ENCODE measurements at regions not wholly inside any gene's neighbourhood (a gene's known extent, or its start where the extent isn't known, plus 50 kb on each side); places are given as distances from the start of the nearest gene placed in this dataset.
"Not testable (repeated sequence)": the region's sequence is repeated elsewhere in the genome, so short reads cannot be mapped to it uniquely, and the experiment has no call there.

DNA sequence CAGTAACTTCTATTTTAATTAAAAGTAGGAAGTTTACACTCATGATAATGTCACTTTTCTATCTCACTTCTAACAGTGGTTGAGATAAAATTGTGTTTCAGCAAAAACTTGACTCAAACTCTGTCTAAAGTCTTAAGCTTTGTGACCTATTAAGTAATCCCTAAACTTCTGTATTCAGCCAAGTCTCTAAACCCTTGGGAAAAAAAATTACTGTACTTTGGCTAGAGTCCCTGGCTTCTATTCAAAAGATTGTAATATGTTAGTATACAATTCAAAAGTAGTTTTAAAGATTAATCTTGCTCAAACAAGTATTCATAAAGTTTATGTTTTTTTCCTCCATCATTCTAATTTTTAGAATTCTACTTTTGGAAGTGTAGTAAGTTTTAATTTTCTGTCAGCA is 1248.8 kb downstream of the UQCRFS1 start:
- no peak for DNase-seq (ENCODE audit: low read depth)
- CTCF ChIA-PET: interaction anchor here (1.2 kb wide), 1 partner anchor 10 kb away, joined by 3 read pairs; no protein-coding TSS in a partner anchor

DNA sequence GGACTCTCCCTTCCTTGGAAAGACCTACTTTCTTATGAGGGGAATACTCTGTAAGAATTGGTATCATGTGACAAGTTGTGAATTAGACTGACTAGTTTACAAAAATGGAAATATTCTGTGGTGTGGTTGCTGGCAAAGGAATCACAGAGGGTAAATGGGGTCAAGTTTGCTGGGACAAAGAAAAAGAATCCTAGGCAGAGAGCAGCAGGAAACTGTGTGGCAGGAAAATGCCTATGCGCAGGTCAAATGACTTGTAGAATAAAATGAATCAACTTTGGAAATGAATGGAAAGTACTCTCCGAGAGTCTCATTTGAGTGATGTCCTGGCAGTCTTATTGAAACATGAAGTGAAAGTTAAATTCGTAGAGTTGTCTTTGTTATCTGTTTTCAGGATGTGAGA is 1250.7 kb downstream of the UQCRFS1 start:
- no peak overlapping the region for H3K4me3 ChIP-seq (ENCODE audit: low read depth, low read length)
- POLR2A ChIA-PET: no interaction called here
- CTCF ChIA-PET: no interaction called here
- TF ChIP-seq, protein P1, sequence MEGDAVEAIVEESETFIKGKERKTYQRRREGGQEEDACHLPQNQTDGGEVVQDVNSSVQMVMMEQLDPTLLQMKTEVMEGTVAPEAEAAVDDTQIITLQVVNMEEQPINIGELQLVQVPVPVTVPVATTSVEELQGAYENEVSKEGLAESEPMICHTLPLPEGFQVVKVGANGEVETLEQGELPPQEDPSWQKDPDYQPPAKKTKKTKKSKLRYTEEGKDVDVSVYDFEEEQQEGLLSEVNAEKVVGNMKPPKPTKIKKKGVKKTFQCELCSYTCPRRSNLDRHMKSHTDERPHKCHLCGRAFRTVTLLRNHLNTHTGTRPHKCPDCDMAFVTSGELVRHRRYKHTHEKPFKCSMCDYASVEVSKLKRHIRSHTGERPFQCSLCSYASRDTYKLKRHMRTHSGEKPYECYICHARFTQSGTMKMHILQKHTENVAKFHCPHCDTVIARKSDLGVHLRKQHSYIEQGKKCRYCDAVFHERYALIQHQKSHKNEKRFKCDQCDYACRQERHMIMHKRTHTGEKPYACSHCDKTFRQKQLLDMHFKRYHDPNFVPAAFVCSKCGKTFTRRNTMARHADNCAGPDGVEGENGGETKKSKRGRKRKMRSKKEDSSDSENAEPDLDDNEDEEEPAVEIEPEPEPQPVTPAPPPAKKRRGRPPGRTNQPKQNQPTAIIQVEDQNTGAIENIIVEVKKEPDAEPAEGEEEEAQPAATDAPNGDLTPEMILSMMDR (IDR thresholded peaks at IDR 0.05; ENCODE audit: insufficient read depth, low read depth, low read length): no peak
- H3K36me3 ChIP-seq (ENCODE audit: control insufficient read depth, insufficient read depth, low read length): no peaks in the 10 kb centered on the region
- H3K27me3 ChIP-seq (ENCODE audit: control insufficient read depth, insufficient read depth, low read length): no peaks in the 10 kb centered on the region
- no peak for DNase-seq (ENCODE audit: low read depth)

More for the DNA sequence above, 1248.8 kb downstream of the UQCRFS1 start:
- H3K36me3 ChIP-seq (ENCODE audit: control insufficient read depth, insufficient read depth, low read length): no peaks in the 10 kb centered on the region
- POLR2A ChIA-PET: no interaction called here
- TF ChIP-seq, protein P1 (IDR thresholded peaks at IDR 0.05; ENCODE audit: insufficient read depth, low read depth, low read length): no peak
- H3K27me3 ChIP-seq (ENCODE audit: control insufficient read depth, insufficient read depth, low read length): no peaks in the 10 kb centered on the region
- H3K4me3 ChIP-seq (ENCODE audit: low read depth, low read length): no peak overlapping the region

DNA sequence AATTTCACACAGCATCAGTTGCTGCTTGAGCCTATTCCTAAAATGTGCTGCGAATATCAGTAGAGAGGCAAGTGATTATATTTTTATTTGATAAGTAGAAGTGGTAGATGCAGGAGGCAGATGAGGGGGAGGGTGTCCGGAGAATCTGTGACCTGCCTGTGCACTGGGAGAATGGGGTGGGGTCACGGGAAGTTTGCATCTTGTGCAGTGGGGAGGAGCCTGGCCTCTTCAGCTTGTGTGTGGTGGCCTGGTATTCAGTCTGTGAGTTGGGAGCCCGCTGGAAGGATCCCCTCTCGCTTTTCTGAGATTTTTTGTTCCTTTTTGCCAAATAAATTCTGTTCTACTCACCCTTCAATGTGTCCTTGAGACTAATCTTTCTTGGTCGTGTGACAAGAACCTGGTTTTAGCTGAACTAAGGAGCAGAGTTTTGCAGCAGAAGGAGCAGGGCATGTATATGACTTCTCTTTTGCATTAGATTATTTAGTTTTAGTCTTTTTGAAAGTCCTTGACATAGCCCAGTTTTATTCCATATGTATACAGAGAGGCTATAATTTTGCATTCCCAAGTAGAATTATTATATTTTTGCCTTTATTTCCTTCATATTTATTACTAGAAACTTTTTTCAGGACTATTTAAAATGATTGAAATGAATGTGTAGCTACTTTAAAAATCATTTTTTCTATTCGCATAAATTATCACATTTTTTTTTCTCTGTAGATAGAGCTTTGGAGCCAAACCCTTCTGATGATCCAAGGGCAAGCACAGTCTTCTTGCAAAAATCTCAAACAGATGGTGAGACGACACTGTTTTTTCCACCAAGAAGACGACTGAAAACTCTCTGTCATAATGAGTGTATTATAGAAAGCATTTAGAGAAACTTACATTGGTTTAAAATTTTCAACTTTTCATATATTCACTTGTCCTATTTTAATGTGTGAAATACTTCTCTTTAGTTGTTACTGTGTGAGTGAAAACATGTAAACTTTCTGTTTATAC is 1257.2 kb downstream of the UQCRFS1 start:
- H3K27me3 ChIP-seq (ENCODE audit: control insufficient read depth, insufficient read depth, low read length): no peaks in the 10 kb centered on the region
- DNase-seq (ENCODE audit: low read depth): no peak
- ChIA-PET POLR2A (no interaction called here), CTCF (no interaction called here)
- no peak overlapping the region for H3K4me3 ChIP-seq (ENCODE audit: low read depth, low read length)
- TF ChIP-seq, protein P1 (IDR thresholded peaks at IDR 0.05; ENCODE audit: insufficient read depth, low read depth, low read length): no peak
- H3K36me3 ChIP-seq (ENCODE audit: control insufficient read depth, insufficient read depth, low read length): no peaks in the 10 kb centered on the region

DNA sequence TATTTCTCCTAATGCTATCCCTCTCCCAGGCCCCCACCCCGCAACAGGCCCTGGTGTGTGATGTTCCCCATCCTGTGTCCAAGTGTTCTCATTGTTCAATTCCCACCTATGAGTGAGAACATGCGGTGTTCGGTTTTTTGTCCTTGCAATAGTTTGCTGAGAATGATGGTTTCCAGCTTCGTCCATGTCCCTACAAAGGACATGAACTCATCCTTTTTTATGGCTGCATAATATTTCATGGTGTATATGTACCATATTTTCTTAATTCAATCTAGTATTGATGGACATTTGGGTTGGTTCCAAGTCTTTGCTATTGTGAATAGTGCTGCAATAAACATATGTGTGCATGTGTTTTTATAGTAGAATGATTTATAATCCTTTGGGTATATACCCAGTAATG is 1270.3 kb downstream of the UQCRFS1 start:
- H3K36me3 ChIP-seq (ENCODE audit: control insufficient read depth, insufficient read depth, low read length); DNase-seq (ENCODE audit: low read depth); POLR2A ChIA-PET; H3K27me3 ChIP-seq (ENCODE audit: control insufficient read depth, insufficient read depth, low read length); H3K4me3 ChIP-seq (ENCODE audit: low read depth, low read length); CTCF ChIA-PET: not testable (repeated sequence)

DNA sequence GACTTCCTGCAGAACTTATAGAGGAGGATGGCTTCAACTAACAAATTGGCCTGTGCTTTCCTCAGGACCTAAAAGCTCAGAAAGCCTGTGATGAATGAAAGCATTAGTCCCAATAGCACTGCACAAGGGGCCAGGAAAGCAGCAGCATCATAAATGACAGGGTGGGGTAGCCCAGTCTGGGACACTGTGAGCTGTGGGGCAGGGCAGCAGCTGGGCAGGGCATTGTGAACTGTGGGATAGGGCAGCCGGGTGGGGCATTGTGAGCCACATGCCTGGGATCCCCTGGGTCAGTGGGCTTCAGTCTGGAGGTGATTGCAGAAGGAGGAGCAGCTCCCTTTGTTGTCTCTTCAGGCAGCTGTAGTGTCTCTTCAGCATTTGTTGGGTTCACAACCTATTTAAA is 1276.8 kb downstream of the UQCRFS1 start:
- H3K4me3 ChIP-seq (ENCODE audit: low read depth, low read length): no peak overlapping the region
- CTCF ChIA-PET: no interaction called here
- DNase-seq (ENCODE audit: low read depth): no peak
- POLR2A ChIA-PET: no interaction called here
- H3K27me3 ChIP-seq (ENCODE audit: control insufficient read depth, insufficient read depth, low read length): no peaks in the 10 kb centered on the region
- TF ChIP-seq, protein P1 (IDR thresholded peaks at IDR 0.05; ENCODE audit: insufficient read depth, low read depth, low read length): no peak
- H3K36me3 ChIP-seq (ENCODE audit: control insufficient read depth, insufficient read depth, low read length): no peaks in the 10 kb centered on the region

All from BJ (cell line).